GM10266 (cell line): ENCODE measurements at regions not wholly inside any gene's neighbourhood (a gene's known extent, or its start where the extent isn't known, plus 50 kb on each side); places are given as distances from the start of the nearest gene placed in this dataset.

Experiments
- DNase-seq: peaks from one replicate; pipeline ENCODE4 v3.0.0; 2012; ENCODE audit errors: extremely low spot score
- CTCF ChIP-seq: IDR thresholded peaks from 2 replicates; pipeline ENCODE4 v1.5.1; 2012; ENCODE audit warnings: mild to moderate bottlenecking, low read depth; ENCODE audit not compliant: control insufficient read depth, insufficient read depth; ENCODE audit errors: missing control alignments

- TF ChIP-seq CTCF: no peak
- no peak for DNase-seq
These were observed 197.2 kb upstream of the VEPH1 start for GRCh38 chr3:157700405-157700804.

GRCh38 chr3:157695586-157695985, 192.4 kb upstream of the VEPH1 start:
- no peak for DNase-seq
- no peak for TF ChIP-seq CTCF

- no peak for TF ChIP-seq CTCF
- no peak for DNase-seq
These were observed 191.9 kb upstream of the VEPH1 start for GRCh38 chr3:157695103-157695502.

GRCh38 chr3:157693762-157694161, 190.5 kb upstream of the VEPH1 start:
- no peak for TF ChIP-seq CTCF
- DNase-seq: no peak

- DNase-seq: no peak
- TF ChIP-seq CTCF: no peak
These were observed 189.3 kb upstream of the VEPH1 start for GRCh38 chr3:157692468-157692867.

GRCh38 chr3:157683668-157684067, 180.5 kb upstream of the VEPH1 start:
- no peak for DNase-seq
- TF ChIP-seq CTCF: no peak

GRCh38 chr3:157672061-157672460, 168.8 kb upstream of the VEPH1 start:
- DNase-seq: no peak
- TF ChIP-seq CTCF: no peak

- no peak for DNase-seq
- no peak for TF ChIP-seq CTCF
These were observed 168.4 kb upstream of the VEPH1 start for GRCh38 chr3:157671656-157672055.
